Bronchial epithelial cell (primary cell): ENCODE measurements at regions not wholly inside any gene's neighbourhood (a gene's known extent, or its start where the extent isn't known, plus 50 kb on each side); places are given as distances from the start of the nearest gene placed in this dataset.
A peak's percentile ranks its signal among the peaks of the same experiment; 100 is the strongest.

Experiments
- DNase-seq: peaks from one replicate; pipeline ENCODE4 v3.0.0-alpha.2; 2010; ENCODE audit warnings: low read depth
- FAIRE-seq: peaks from 2 replicates; lab custom pipeline; 2011; peaks lifted over from hg19 to GRCh38; lab: Jason Lieb, UNC
- H3K27me3 ChIP-seq: 2 replicates; pipeline ENCODE4 v1.5.1; 2011; ENCODE audit warnings: low read length; ENCODE audit not compliant: control insufficient read depth, insufficient read depth
- H3K36me3 ChIP-seq: 2 replicates; pipeline ENCODE4 v1.5.1; 2011; ENCODE audit warnings: low read length; ENCODE audit not compliant: control insufficient read depth, insufficient read depth
- H3K4me3 ChIP-seq: 2 replicates; pipeline ENCODE4 v1.5.1; 2011; ENCODE audit warnings: mild to moderate bottlenecking, low read depth, low read length, control low read depth
- CTCF ChIP-seq: IDR thresholded peaks from 2 replicates; pipeline ENCODE4 v1.5.1; 2011; ENCODE audit warnings: mild to moderate bottlenecking, moderate library complexity, low read length, control low read depth, inconsistent platforms; ENCODE audit not compliant: insufficient read depth, severe bottlenecking

GRCh38 chr12:60042835-60043234, 447.0 kb downstream of the SLC16A7 start:
- Histone ChIP-seq H3K27me3 (no peaks in the 10 kb centered on the region), H3K36me3 (no peaks in the 10 kb centered on the region), H3K4me3 (no peak overlapping the region)
- DNase-seq = peak; percentile 17
- no peak for TF ChIP-seq CTCF
- no peak for FAIRE-seq

- no peak overlapping the region for H3K4me3 ChIP-seq
- FAIRE-seq = no peak
- TF ChIP-seq CTCF = no peak
Observed at GRCh38 chr12:60043236-60043635, 447.4 kb downstream of the SLC16A7 start.

GRCh38 chr12:60052483-60052882, 456.7 kb downstream of the SLC16A7 start:
- DNase-seq (peak; percentile 4), FAIRE-seq (no peak)
- TF ChIP-seq CTCF = no peak
- Histone ChIP-seq H3K27me3 (no peaks in the 10 kb centered on the region), H3K36me3 (no peaks in the 10 kb centered on the region), H3K4me3 (no peak overlapping the region)

More at GRCh38 chr12:60043236-60043635, 447.4 kb downstream of the SLC16A7 start:
- no peaks in the 10 kb centered on the region for H3K27me3 ChIP-seq
- no peaks in the 10 kb centered on the region for H3K36me3 ChIP-seq
- no peak for DNase-seq

GRCh38 chr12:60059180-60059579, 463.4 kb downstream of the SLC16A7 start:
- no peak for FAIRE-seq

GRCh38 chr12:60066655-60067054, 470.8 kb downstream of the SLC16A7 start:
- FAIRE-seq (no peak), DNase-seq (no peak)
- no peaks in the 10 kb centered on the region for H3K36me3 ChIP-seq
- no peaks in the 10 kb centered on the region for H3K27me3 ChIP-seq
- no peak overlapping the region for H3K4me3 ChIP-seq
- no peak for TF ChIP-seq CTCF

More at GRCh38 chr12:60059180-60059579, 463.4 kb downstream of the SLC16A7 start:
- DNase-seq = no peak
- no peaks in the 10 kb centered on the region for H3K27me3 ChIP-seq
- TF ChIP-seq CTCF = no peak
- no peaks in the 10 kb centered on the region for H3K36me3 ChIP-seq
- H3K4me3 ChIP-seq = no peak overlapping the region

- no peak for FAIRE-seq
- H3K36me3 ChIP-seq = no peaks in the 10 kb centered on the region
- TF ChIP-seq CTCF = no peak
- DNase-seq = peak; percentile 85
- no peaks in the 10 kb centered on the region for H3K27me3 ChIP-seq
- no peak overlapping the region for H3K4me3 ChIP-seq
Observed at GRCh38 chr12:60070552-60070951, 474.7 kb downstream of the SLC16A7 start.
